SU-DHL-6 (cell line): ENCODE measurements at regions not wholly inside any gene's neighbourhood (a gene's known extent, or its start where the extent isn't known, plus 50 kb on each side); places are given as distances from the start of the nearest gene placed in this dataset.

Source experiments
- H2AFZ ChIP-seq: fragments of 200-600 bp; sonication (generic); 2 replicates; pipeline ENCODE4 v1.6.1; 2014; ENCODE audit warnings: low read depth, mild to moderate bottlenecking, moderate library complexity, mixed read lengths, antibody characterized with exemption, low read length; ENCODE audit not compliant: severe bottlenecking
- H3F3A ChIP-seq: fragments of 200-600 bp; shearing (Covaris generic); 2 replicates; pipeline ENCODE4 v1.6.0; 2016; ENCODE audit warnings: antibody characterized with exemption, mild to moderate bottlenecking; ENCODE audit not compliant: insufficient read depth
- H3K27ac ChIP-seq: fragments of 200-600 bp; sonication (generic); 2 replicates; pipeline ENCODE4 v1.5.1; 2016; ENCODE audit warnings: low read depth, mild to moderate bottlenecking, low read length, moderate library complexity, mixed read lengths
- H3K27me3 ChIP-seq: fragments of 200-600 bp; sonication (generic), shearing (Covaris generic); 2 replicates; pipeline ENCODE4 v1.6.0; 2014; ENCODE audit warnings: mild to moderate bottlenecking, low read length
- H3K36me3 ChIP-seq: fragments of 200-600 bp; sonication (generic); 2 replicates; pipeline ENCODE4 v1.6.1; 2014; ENCODE audit warnings: mild to moderate bottlenecking, low read length, mixed read lengths
- H3K4me2 ChIP-seq: fragments of 300-600, 200-600 bp; shearing (Covaris generic), sonication (generic); 2 replicates; pipeline ENCODE4 v1.6.0; 2014; ENCODE audit warnings: low read length, low read depth, mild to moderate bottlenecking; ENCODE audit not compliant: poor library complexity, severe bottlenecking
- H3K4me3 ChIP-seq: fragments of 200-600 bp; sonication (generic); 2 replicates; pipeline ENCODE4 v1.5.1; 2014; ENCODE audit warnings: antibody characterized with exemption, low read length, mild to moderate bottlenecking, mixed read lengths; ENCODE audit not compliant: insufficient read depth, poor library complexity, severe bottlenecking
- H3K79me2 ChIP-seq: fragments of 200-600 bp; sonication (generic); 2 replicates; pipeline ENCODE4 v1.6.1; 2014; ENCODE audit warnings: mild to moderate bottlenecking, low read length, moderate library complexity; ENCODE audit not compliant: insufficient read depth
- H3K9ac ChIP-seq: fragments of 200-600 bp; sonication (generic); 2 replicates; pipeline ENCODE4 v1.7.0; 2014; ENCODE audit warnings: mild to moderate bottlenecking, low read length
- H3K9me2 ChIP-seq: fragments of 200-600 bp; sonication (generic); replicated peaks from 2 replicates; pipeline ENCODE4 v1.6.1; 2014; ENCODE audit warnings: low read length; ENCODE audit not compliant: insufficient read depth
- H3K9me3 ChIP-seq: fragments of 200-600 bp; sonication (generic); 2 replicates; pipeline ENCODE4 v1.6.1; 2014; ENCODE audit warnings: low read length, mixed read lengths; ENCODE audit not compliant: insufficient read depth
- H4K20me1 ChIP-seq: fragments of 200-600 bp; sonication (generic); 2 replicates; pipeline ENCODE4 v1.6.1; 2014; ENCODE audit warnings: low read depth, mild to moderate bottlenecking, antibody characterized with exemption, low read length, moderate library complexity, mixed read lengths
- CTCF ChIP-seq: fragments of 200-600 bp; sonication (generic); IDR thresholded peaks from one replicate; pipeline ENCODE4 v1.5.1; 2017; ENCODE audit warnings: antibody characterized with exemption, mild to moderate bottlenecking, low read length, moderate library complexity; ENCODE audit not compliant: insufficient read depth, poor library complexity, severe bottlenecking
- EZH2phosphoT487 ChIP-seq: fragments of 200-600 bp; sonication (generic), shearing (Covaris generic); conservative IDR thresholded peaks from 2 replicates; pipeline ENCODE4 v1.6.1; 2018; ENCODE audit warnings: mild to moderate bottlenecking, antibody characterized with exemption, low read length, moderate library complexity, mixed read lengths

GRCh38 chr16:64211331-64211730 is 910.5 kb downstream of the CDH11 start:
- Histone ChIP-seq H3K4me3 (no peak overlapping the region), H3K79me2 (no peaks in the 10 kb centered on the region), H3K36me3 (no peaks in the 10 kb centered on the region), H4K20me1 (no peaks in the 10 kb centered on the region), H2AFZ (no peak overlapping the region), H3K27ac (no peak overlapping the region), H3K9me3 (no peaks in the 10 kb centered on the region), H3K27me3 (no peaks in the 10 kb centered on the region), H3F3A (no peaks in the 10 kb centered on the region), H3K4me2 (no peak overlapping the region), H3K9me2 (no peaks in the 10 kb centered on the region), H3K9ac (no peak overlapping the region)
- TF ChIP-seq CTCF = no peak
- no peak for TF ChIP-seq EZH2phosphoT487

- Histone ChIP-seq H3K4me3 (no peak overlapping the region), H3K27ac (no peak overlapping the region), H3K36me3 (no peaks in the 10 kb centered on the region), H3K9ac (no peak overlapping the region), H4K20me1 (no peaks in the 10 kb centered on the region), H3K9me3 (no peaks in the 10 kb centered on the region), H3F3A (no peaks in the 10 kb centered on the region), H3K9me2 (no peaks in the 10 kb centered on the region), H2AFZ (no peak overlapping the region), H3K27me3 (no peaks in the 10 kb centered on the region), H3K4me2 (no peak overlapping the region), H3K79me2 (no peaks in the 10 kb centered on the region)
- TF ChIP-seq CTCF = no peak
Observed at GRCh38 chr16:64206862-64207261, 915.0 kb downstream of the CDH11 start.

- no peak for TF ChIP-seq EZH2phosphoT487
- no peak for TF ChIP-seq CTCF
- Histone ChIP-seq H3K27ac (no peak overlapping the region), H3K4me2 (no peak overlapping the region), H3K9me2 (no peaks in the 10 kb centered on the region), H3F3A (no peaks in the 10 kb centered on the region), H3K9ac (no peak overlapping the region), H2AFZ (no peak overlapping the region), H3K4me3 (no peak overlapping the region), H3K27me3 (no peaks in the 10 kb centered on the region), H3K79me2 (no peaks in the 10 kb centered on the region), H3K36me3 (no peaks in the 10 kb centered on the region), H4K20me1 (no peaks in the 10 kb centered on the region), H3K9me3 (no peaks in the 10 kb centered on the region)
Observed at GRCh38 chr16:64203126-64203525, 918.7 kb downstream of the CDH11 start.

GRCh38 chr16:64202571-64202970 is 919.3 kb downstream of the CDH11 start:
- Histone ChIP-seq H3K27me3 (no peaks in the 10 kb centered on the region), H3F3A (no peaks in the 10 kb centered on the region), H2AFZ (no peak overlapping the region), H3K36me3 (no peaks in the 10 kb centered on the region), H3K4me3 (no peak overlapping the region), H4K20me1 (no peaks in the 10 kb centered on the region), H3K9me3 (no peaks in the 10 kb centered on the region), H3K9ac (no peak overlapping the region), H3K9me2 (no peaks in the 10 kb centered on the region), H3K79me2 (no peaks in the 10 kb centered on the region), H3K27ac (no peak overlapping the region), H3K4me2 (no peak overlapping the region)
- TF ChIP-seq CTCF = no peak
- no peak for TF ChIP-seq EZH2phosphoT487
